ENCODE measurements at regions not wholly inside any gene's neighbourhood (a gene's known extent, or its start where the extent isn't known, plus 50 kb on each side); places are given as distances from the start of the nearest gene placed in this dataset.

DNA sequence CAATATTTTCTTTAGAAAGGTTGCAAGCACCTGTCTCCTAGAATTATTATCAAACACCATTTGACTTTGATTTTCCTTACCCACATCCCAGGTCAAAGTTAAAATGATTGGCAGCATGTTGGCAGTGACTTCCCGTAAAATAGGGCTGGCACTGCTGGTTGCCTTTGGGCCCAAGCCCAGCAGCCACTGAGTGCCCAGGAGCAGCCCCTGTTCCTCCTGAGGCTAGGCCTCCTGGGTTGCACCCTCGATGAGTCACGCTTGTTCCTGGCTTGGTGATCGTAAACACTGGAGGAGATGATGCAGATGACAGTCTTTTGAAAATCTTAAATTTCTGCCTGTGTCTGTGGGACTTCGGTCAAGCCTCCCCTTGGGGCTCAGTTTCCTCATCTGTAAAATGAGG is 290.0 kb downstream of the TLE3 start:
- 32 to 67% methylated on average over 5 of the region's 5 CpGs for WGBS, 2 donors
- H3K4me1 ChIP-seq = peaks cover 0 to 6% (median 0%) of the 10 kb centered on the region in 4 donors
- H3K36me3 ChIP-seq = no peaks in the 10 kb centered on the region
- H3K27ac ChIP-seq = no peak overlapping the region
- no peak for TF ChIP-seq EP300 (IDR thresholded peaks at IDR 0.05)
- TF ChIP-seq POLR2A (IDR thresholded peaks at IDR 0.05) = no peak
- TF ChIP-seq, protein P1, sequence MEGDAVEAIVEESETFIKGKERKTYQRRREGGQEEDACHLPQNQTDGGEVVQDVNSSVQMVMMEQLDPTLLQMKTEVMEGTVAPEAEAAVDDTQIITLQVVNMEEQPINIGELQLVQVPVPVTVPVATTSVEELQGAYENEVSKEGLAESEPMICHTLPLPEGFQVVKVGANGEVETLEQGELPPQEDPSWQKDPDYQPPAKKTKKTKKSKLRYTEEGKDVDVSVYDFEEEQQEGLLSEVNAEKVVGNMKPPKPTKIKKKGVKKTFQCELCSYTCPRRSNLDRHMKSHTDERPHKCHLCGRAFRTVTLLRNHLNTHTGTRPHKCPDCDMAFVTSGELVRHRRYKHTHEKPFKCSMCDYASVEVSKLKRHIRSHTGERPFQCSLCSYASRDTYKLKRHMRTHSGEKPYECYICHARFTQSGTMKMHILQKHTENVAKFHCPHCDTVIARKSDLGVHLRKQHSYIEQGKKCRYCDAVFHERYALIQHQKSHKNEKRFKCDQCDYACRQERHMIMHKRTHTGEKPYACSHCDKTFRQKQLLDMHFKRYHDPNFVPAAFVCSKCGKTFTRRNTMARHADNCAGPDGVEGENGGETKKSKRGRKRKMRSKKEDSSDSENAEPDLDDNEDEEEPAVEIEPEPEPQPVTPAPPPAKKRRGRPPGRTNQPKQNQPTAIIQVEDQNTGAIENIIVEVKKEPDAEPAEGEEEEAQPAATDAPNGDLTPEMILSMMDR (IDR thresholded peaks at IDR 0.05) = no peak
- peak in 2 of 4 donors; percentile 21 to 28 for TF ChIP-seq POLR2AphosphoS5 (IDR thresholded peaks at IDR 0.05)
- no peaks in the 10 kb centered on the region for H3K27me3 ChIP-seq
- no peak overlapping the region for H3K4me3 ChIP-seq
- H3K9me3 ChIP-seq = no peaks in the 10 kb centered on the region
- intact Hi-C loops (cut with DNase I) = no loop called here
- no peak for DNase-seq

DNA sequence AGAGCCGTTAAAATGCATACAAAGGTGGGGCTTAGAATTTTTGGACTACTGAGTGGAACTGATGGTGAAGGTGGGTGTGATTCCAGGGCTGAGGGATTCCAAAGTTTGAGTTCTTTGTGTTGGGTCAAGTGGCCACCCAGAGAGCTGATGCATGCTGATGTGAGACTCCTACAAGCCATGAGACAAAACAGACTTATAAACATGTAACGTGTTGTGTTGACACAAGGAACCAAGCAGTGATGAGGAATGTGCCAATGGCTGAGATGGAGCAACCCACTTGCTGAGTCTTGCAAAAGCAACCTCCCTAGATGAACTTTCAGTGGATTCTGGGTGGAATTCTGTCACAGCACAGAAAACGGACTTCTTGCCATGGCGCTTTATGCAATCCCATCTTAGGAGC is 289.0 kb downstream of the TLE3 start:
- DNase-seq = no peak
- Histone ChIP-seq H3K4me1 (peaks cover 0 to 6% (median 0%) of the 10 kb centered on the region in 4 donors), H3K4me3 (no peak overlapping the region), H3K27ac (no peak overlapping the region), H3K9me3 (no peaks in the 10 kb centered on the region), H3K27me3 (no peaks in the 10 kb centered on the region), H3K36me3 (no peaks in the 10 kb centered on the region)
- TF ChIP-seq EP300 (IDR thresholded peaks at IDR 0.05) = no peak
- TF ChIP-seq, protein P1 (IDR thresholded peaks at IDR 0.05) = no peak
- peak in 1 of 4 donors; percentile 42 for TF ChIP-seq POLR2AphosphoS5 (IDR thresholded peaks at IDR 0.05)
- 79 to 85% methylated on average over 4 of the region's 4 CpGs for WGBS, 2 donors
- intact Hi-C loops (cut with DNase I) = no loop called here

DNA sequence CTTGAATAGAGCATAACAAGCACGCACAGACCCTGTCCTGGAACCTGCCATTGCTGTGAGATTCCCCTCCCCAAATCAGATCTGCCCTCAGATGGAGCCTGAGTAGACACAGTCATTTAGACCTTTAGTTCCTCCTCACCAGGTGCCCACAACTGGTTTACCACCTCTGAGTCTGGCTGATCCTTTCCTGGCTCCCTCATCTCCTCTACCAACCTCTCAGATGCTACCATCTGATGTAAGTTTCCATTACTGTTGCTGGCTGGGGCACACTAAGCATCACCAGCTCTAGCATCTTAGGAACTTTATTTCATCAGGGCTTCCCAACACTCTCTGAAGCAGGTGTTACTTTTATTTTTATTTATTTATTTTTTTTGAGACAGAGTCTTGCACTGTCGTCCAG is 288.3 kb downstream of the TLE3 start:
- intact Hi-C loops (cut with DNase I) = no loop called here
- Histone ChIP-seq H3K4me3 (no peak overlapping the region), H3K4me1 (peaks cover 0 to 6% (median 0%) of the 10 kb centered on the region in 4 donors), H3K9me3 (no peaks in the 10 kb centered on the region), H3K36me3 (no peaks in the 10 kb centered on the region), H3K27ac (no peak overlapping the region), H3K27me3 (no peaks in the 10 kb centered on the region)
- TF ChIP-seq POLR2AphosphoS5 (IDR thresholded peaks at IDR 0.05) (no peak), EP300 (IDR thresholded peaks at IDR 0.05) (no peak), POLR2A (IDR thresholded peaks at IDR 0.05) (no peak)
- TF ChIP-seq, protein P1 (IDR thresholded peaks at IDR 0.05) = no peak
- WGBS, 2 donors = 82 to 88% methylated on average over 2 of the region's 2 CpGs
- no peak for DNase-seq

DNA sequence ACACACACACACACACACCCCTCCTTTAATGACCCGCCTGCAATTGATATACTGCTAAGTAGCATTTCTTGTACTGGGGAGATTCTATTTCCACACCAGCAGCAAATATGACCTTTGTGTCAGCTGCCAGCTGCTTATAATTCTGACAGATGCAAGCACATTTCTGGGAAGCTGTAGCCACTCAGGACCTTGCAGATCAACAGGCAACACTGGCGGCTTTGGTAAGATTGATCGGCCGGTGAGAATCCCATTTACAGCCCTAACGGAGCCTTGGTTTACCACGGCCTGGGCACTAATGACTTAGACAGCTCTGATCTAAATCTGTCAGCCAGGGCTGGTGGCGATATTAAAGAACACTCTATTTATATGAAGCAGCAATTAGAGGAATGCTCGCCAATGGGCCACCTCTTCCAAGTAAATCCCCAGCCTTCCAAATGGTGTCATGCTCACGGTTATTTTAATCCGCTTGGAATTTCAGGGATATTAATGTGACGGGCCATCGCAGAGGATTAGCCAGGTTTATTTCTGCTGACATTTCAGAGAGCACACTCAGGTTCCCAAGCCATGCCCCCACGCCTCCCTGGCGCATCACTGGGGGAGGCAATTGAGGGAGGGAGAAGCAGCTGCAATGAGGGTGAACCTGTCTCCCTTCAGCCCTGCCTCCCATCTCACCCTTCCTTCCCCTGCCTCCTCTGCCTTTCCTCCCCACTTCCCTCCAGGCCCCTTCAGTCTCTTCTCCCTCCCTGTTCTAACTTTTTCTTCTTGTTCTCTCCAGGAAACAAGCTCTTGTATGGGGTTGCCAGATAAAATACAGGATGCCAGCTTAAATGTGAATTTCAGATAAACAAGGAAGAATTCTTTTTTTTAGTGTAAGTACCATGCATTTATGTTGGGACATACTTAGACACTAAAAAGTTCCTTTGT is 287.0 kb downstream of the TLE3 start:
- no peaks in the 10 kb centered on the region for H3K27me3 ChIP-seq
- no peak for DNase-seq
- intact Hi-C loops (cut with DNase I) = no loop called here
- H3K27ac ChIP-seq = peak overlapping the region in 1 of 4 donors; percentile 14
- no peaks in the 10 kb centered on the region for H3K36me3 ChIP-seq
- H3K4me3 ChIP-seq = no peak overlapping the region
- 81 to 84% methylated on average over 14 of the region's 14 CpGs for WGBS, 2 donors
- H3K4me1 ChIP-seq = peaks cover 0 to 6% (median 0%) of the 10 kb centered on the region in 4 donors
- TF ChIP-seq, protein P1 (IDR thresholded peaks at IDR 0.05) = no peak
- TF ChIP-seq EP300 (IDR thresholded peaks at IDR 0.05) (no peak), POLR2AphosphoS5 (IDR thresholded peaks at IDR 0.05) (no peak), POLR2A (IDR thresholded peaks at IDR 0.05) (no peak)
- no peaks in the 10 kb centered on the region for H3K9me3 ChIP-seq

Data from sigmoid colon (tissue), 6 donors.